ENCODE measurements at regions not wholly inside any gene's neighbourhood (a gene's known extent, or its start where the extent isn't known, plus 50 kb on each side); places are given as distances from the start of the nearest gene placed in this dataset.

- DNase-seq, result no peak
Measured at GRCh38 chr9:79884546-79884945, 312.8 kb downstream of the TLE4 start.

- no peak for DNase-seq
Measured at GRCh38 chr9:79883073-79883645, 311.4 kb downstream of the TLE4 start.

GRCh38 chr9:79880626-79881025 lies 308.9 kb downstream of the TLE4 start:
- DNase-seq, result no peak

GRCh38 chr9:79877943-79878602 lies 306.3 kb downstream of the TLE4 start:
- DNase-seq, result no peak

- no peak for DNase-seq
Measured at GRCh38 chr9:79868567-79869189, 296.9 kb downstream of the TLE4 start.

GRCh38 chr9:79862921-79863890 lies 291.4 kb downstream of the TLE4 start:
- no peak for DNase-seq

GRCh38 chr9:79858508-79858907 lies 286.7 kb downstream of the TLE4 start:
- no peak for DNase-seq

GRCh38 chr9:79857188-79857587 lies 285.4 kb downstream of the TLE4 start:
- DNase-seq, result no peak

GRCh38 chr9:79847074-79847473 lies 275.3 kb downstream of the TLE4 start:
- DNase-seq, result no peak

- no peak for DNase-seq
Measured at GRCh38 chr9:79829566-79830302, 258.0 kb downstream of the TLE4 start.

GRCh38 chr9:79824265-79824664 lies 252.5 kb downstream of the TLE4 start:
- DNase-seq, result no peak

GRCh38 chr9:79817438-79818004 lies 245.8 kb downstream of the TLE4 start:
- DNase-seq, result peak; percentile 70

- no peak for DNase-seq
Measured at GRCh38 chr9:79813258-79813638, 241.5 kb downstream of the TLE4 start.

- DNase-seq, result no peak
Measured at GRCh38 chr9:79812507-79813257, 240.9 kb downstream of the TLE4 start.

- no peak for DNase-seq
Measured at GRCh38 chr9:79812099-79812498, 240.3 kb downstream of the TLE4 start.

GRCh38 chr9:79809931-79810330 lies 238.2 kb downstream of the TLE4 start:
- DNase-seq, result peak; percentile 95

GRCh38 chr9:79809316-79809876 lies 237.6 kb downstream of the TLE4 start:
- DNase-seq, result no peak

GRCh38 chr9:79807971-79808370 lies 236.2 kb downstream of the TLE4 start:
- DNase-seq, result no peak

GRCh38 chr9:79806086-79806485 lies 234.3 kb downstream of the TLE4 start:
- no peak for DNase-seq

GRCh38 chr9:79801459-79801858 lies 229.7 kb downstream of the TLE4 start:
- DNase-seq, result no peak

GRCh38 chr9:79800578-79800977 lies 228.8 kb downstream of the TLE4 start:
- no peak for DNase-seq
